Activated naive CD4-positive, alpha-beta T cell treated with anti-CD3 and anti-CD28 coated beads for 36 hours (primary cell): ENCODE measurements at regions not wholly inside any gene's neighbourhood (a gene's known extent, or its start where the extent isn't known, plus 50 kb on each side); places are given as distances from the start of the nearest gene placed in this dataset.

Source experiments
- CTCF ChIA-PET: fragments of 350-600 bp; sonication (Branson Sonifier 250); formaldehyde crosslinking; loops from one replicate; lab custom pipeline; 2021; ENCODE audit warnings: antibody characterized with exemption; lab: Charles Lee
- DNase-seq: peaks from one replicate; pipeline ENCODE4 v3.0.0-alpha.2; 2020
- H3K27ac Mint-ChIP-seq: one replicate; pipeline ENCODE4 v1.8.0; 2021; ENCODE audit warnings: mild to moderate bottlenecking, mixed read lengths
- H3K27me3 Mint-ChIP-seq: one replicate; pipeline ENCODE4 v1.8.0; 2021; ENCODE audit warnings: low read depth, mixed read lengths
- H3K36me3 Mint-ChIP-seq: one replicate; pipeline ENCODE4 v1.8.0; 2021; ENCODE audit warnings: low read depth, mixed read lengths
- H3K4me1 Mint-ChIP-seq: one replicate; pipeline ENCODE4 v1.8.0; 2021; ENCODE audit warnings: low read depth, mixed read lengths
- H3K4me3 Mint-ChIP-seq: one replicate; pipeline ENCODE4 v1.8.0; 2021; ENCODE audit warnings: mild to moderate bottlenecking, moderate library complexity, mixed read lengths
- H3K9me3 Mint-ChIP-seq: one replicate; pipeline ENCODE4 v1.8.0; 2021; ENCODE audit warnings: mixed read lengths
- intact Hi-C: fragments of 100-400 bp; cut with micrococcal nuclease; formaldehyde crosslinking; loops from one replicate; pipeline ENCODE4 v1.15.1; 2023

- H3K4me1 Mint-ChIP-seq = no peaks in the 10 kb centered on the region
- CTCF ChIA-PET = no interaction called here
- intact Hi-C loops = no loop called here
- H3K9me3 Mint-ChIP-seq = peaks cover 26% of the 10 kb centered on the region
- H3K27ac Mint-ChIP-seq = no peak overlapping the region
- peaks cover 2% of the 10 kb centered on the region for H3K36me3 Mint-ChIP-seq
- H3K27me3 Mint-ChIP-seq = no peaks in the 10 kb centered on the region
- DNase-seq = no peak
- no peak overlapping the region for H3K4me3 Mint-ChIP-seq
Measured at GRCh38 chr2:153761936-153762335, 109.8 kb upstream of the GALNT13 start.

GRCh38 chr2:153766415-153766814 is 105.3 kb upstream of the GALNT13 start:
- CTCF ChIA-PET = no interaction called here
- H3K27me3 Mint-ChIP-seq = no peaks in the 10 kb centered on the region
- H3K27ac Mint-ChIP-seq = no peak overlapping the region
- DNase-seq = no peak
- H3K36me3 Mint-ChIP-seq = peaks cover 3% of the 10 kb centered on the region
- H3K9me3 Mint-ChIP-seq = peaks cover 44% of the 10 kb centered on the region
- no peak overlapping the region for H3K4me3 Mint-ChIP-seq
- intact Hi-C loops = no loop called here
- H3K4me1 Mint-ChIP-seq = no peaks in the 10 kb centered on the region

GRCh38 chr2:153770359-153770991 is 101.2 kb upstream of the GALNT13 start:
- no peak for DNase-seq
- H3K27ac Mint-ChIP-seq = no peak overlapping the region
- intact Hi-C loops = no loop called here
- H3K36me3 Mint-ChIP-seq = peaks cover 1% of the 10 kb centered on the region
- peaks cover 36% of the 10 kb centered on the region for H3K9me3 Mint-ChIP-seq
- no peaks in the 10 kb centered on the region for H3K4me1 Mint-ChIP-seq
- CTCF ChIA-PET = no interaction called here
- H3K4me3 Mint-ChIP-seq = no peak overlapping the region
- no peaks in the 10 kb centered on the region for H3K27me3 Mint-ChIP-seq

DNA sequence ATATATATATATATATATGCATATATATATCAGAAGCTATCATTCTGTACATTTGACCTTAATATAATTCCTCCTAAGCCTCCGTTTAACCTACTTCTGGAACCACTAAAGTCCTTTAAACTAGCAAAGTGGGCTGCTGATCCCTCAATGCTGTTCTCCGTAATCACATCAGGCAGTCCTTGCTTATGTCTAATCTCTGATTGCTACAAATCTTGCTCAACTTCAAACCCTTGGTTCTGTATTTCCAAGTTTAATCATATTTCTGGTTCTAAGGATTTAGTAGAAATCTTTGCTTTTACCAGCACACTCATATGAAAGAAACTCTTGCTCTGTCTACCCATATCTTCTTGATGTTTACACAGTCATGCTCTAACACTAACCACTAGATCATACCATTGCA is 91.5 kb upstream of the GALNT13 start:
- intact Hi-C loops = no loop called here

GRCh38 chr2:153786016-153786415 is 85.7 kb upstream of the GALNT13 start:
- intact Hi-C loops = no loop called here
- H3K4me1 Mint-ChIP-seq = no peaks in the 10 kb centered on the region
- CTCF ChIA-PET = no interaction called here
- peaks cover 3% of the 10 kb centered on the region for H3K9me3 Mint-ChIP-seq
- no peaks in the 10 kb centered on the region for H3K27me3 Mint-ChIP-seq
- no peak overlapping the region for H3K27ac Mint-ChIP-seq
- no peak overlapping the region for H3K4me3 Mint-ChIP-seq
- no peak for DNase-seq
- H3K36me3 Mint-ChIP-seq = no peaks in the 10 kb centered on the region

More for the DNA sequence above, 91.5 kb upstream of the GALNT13 start:
- DNase-seq = no peak
- Mint-ChIP-seq H3K4me3 (no peak overlapping the region), H3K4me1 (no peaks in the 10 kb centered on the region), H3K27me3 (no peaks in the 10 kb centered on the region), H3K36me3 (no peaks in the 10 kb centered on the region), H3K9me3 (peaks cover 1% of the 10 kb centered on the region), H3K27ac (no peak overlapping the region)
- CTCF ChIA-PET = no interaction called here

- intact Hi-C loops = no loop called here
- DNase-seq = no peak
- no peak overlapping the region for H3K27ac Mint-ChIP-seq
- no peaks in the 10 kb centered on the region for H3K27me3 Mint-ChIP-seq
- H3K4me3 Mint-ChIP-seq = no peak overlapping the region
- no peaks in the 10 kb centered on the region for H3K36me3 Mint-ChIP-seq
- H3K4me1 Mint-ChIP-seq = no peaks in the 10 kb centered on the region
- CTCF ChIA-PET = interaction anchor here (0.7 kb wide), 1 partner anchor 132 kb away, joined by 3 read pairs; no protein-coding TSS in a partner anchor
- peaks cover 6% of the 10 kb centered on the region for H3K9me3 Mint-ChIP-seq
Measured at GRCh38 chr2:153787612-153788011, 84.1 kb upstream of the GALNT13 start.

- Mint-ChIP-seq H3K27me3 (no peaks in the 10 kb centered on the region), H3K36me3 (no peaks in the 10 kb centered on the region), H3K9me3 (no peaks in the 10 kb centered on the region), H3K4me3 (no peak overlapping the region), H3K27ac (no peak overlapping the region), H3K4me1 (no peaks in the 10 kb centered on the region)
- CTCF ChIA-PET = no interaction called here
- DNase-seq = no peak
- intact Hi-C loops = no loop called here
Measured at GRCh38 chr2:153802671-153803070, 69.1 kb upstream of the GALNT13 start.

DNA sequence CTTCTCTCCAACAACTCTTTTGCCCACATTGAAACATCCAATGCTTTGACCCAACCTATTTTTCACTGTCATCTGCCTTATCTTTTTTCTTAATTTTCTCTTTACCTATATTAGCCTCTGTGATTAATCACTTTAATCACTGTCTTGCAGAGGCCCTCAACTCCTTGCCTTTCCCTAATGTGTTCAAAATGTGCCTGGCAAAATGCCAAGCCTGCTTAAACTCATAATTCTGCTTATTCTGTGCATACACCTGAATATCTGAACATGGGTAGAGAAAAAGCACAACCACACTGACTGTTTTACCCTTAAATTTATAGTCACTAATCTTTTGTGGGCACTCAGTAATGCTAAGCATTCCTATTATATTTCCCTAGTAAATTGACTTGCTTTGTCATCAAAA is 63.0 kb upstream of the GALNT13 start:
- Mint-ChIP-seq H3K9me3 (no peaks in the 10 kb centered on the region), H3K4me1 (no peaks in the 10 kb centered on the region), H3K27me3 (no peaks in the 10 kb centered on the region), H3K36me3 (no peaks in the 10 kb centered on the region), H3K4me3 (no peak overlapping the region), H3K27ac (no peak overlapping the region)
- CTCF ChIA-PET = no interaction called here
- intact Hi-C loops = no loop called here
- DNase-seq = no peak

- Mint-ChIP-seq H3K4me3 (no peak overlapping the region), H3K27ac (no peak overlapping the region), H3K36me3 (no peaks in the 10 kb centered on the region), H3K27me3 (no peaks in the 10 kb centered on the region), H3K4me1 (no peaks in the 10 kb centered on the region), H3K9me3 (no peaks in the 10 kb centered on the region)
- intact Hi-C loops = no loop called here
- no peak for DNase-seq
- CTCF ChIA-PET = no interaction called here
Measured at GRCh38 chr2:153811516-153811915, 60.2 kb upstream of the GALNT13 start.

- Mint-ChIP-seq H3K4me3 (no peak overlapping the region), H3K27me3 (no peaks in the 10 kb centered on the region), H3K27ac (no peak overlapping the region), H3K9me3 (no peaks in the 10 kb centered on the region), H3K36me3 (no peaks in the 10 kb centered on the region), H3K4me1 (no peaks in the 10 kb centered on the region)
- DNase-seq = no peak
- intact Hi-C loops = no loop called here
- CTCF ChIA-PET = no interaction called here
Measured at GRCh38 chr2:153812632-153813031, 59.1 kb upstream of the GALNT13 start.

DNA sequence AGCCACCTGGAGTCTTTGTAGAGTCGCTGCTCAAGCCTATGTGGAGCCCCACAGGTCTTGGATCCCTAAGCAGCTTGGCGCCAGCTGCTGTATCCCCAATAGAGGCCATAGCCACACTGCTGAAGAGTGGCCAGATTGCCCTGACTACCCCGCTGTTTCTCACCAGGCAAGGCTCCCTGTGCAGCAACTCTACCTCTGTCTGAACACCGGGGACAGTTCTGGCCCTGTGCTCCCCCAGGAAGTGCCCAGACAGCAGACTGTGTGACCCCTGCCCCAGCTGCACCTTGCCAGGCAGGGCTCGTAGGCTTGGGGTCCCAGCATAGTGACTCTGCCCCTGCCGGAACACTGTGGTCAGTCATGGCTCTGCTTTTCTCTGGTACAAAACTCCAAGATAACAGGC is 53.5 kb upstream of the GALNT13 start:
- Mint-ChIP-seq H3K4me3 (no peak overlapping the region), H3K36me3 (no peaks in the 10 kb centered on the region), H3K27me3 (no peaks in the 10 kb centered on the region), H3K27ac (no peak overlapping the region), H3K4me1 (no peaks in the 10 kb centered on the region), H3K9me3 (peaks cover 3% of the 10 kb centered on the region)
- intact Hi-C loops = no loop called here
- CTCF ChIA-PET = no interaction called here
- no peak for DNase-seq

- Mint-ChIP-seq H3K27ac (no peak overlapping the region), H3K4me3 (no peak overlapping the region), H3K27me3 (no peaks in the 10 kb centered on the region), H3K4me1 (no peaks in the 10 kb centered on the region), H3K36me3 (no peaks in the 10 kb centered on the region), H3K9me3 (peaks cover 3% of the 10 kb centered on the region)
- intact Hi-C loops = no loop called here
- no peak for DNase-seq
- CTCF ChIA-PET = no interaction called here
Measured at GRCh38 chr2:153819074-153819473, 52.6 kb upstream of the GALNT13 start.

GRCh38 chr2:153819501-153819900 is 52.2 kb upstream of the GALNT13 start:
- no peak for DNase-seq
- intact Hi-C loops = no loop called here
- no peak overlapping the region for H3K4me3 Mint-ChIP-seq
- H3K27me3 Mint-ChIP-seq = no peaks in the 10 kb centered on the region
- peaks cover 3% of the 10 kb centered on the region for H3K9me3 Mint-ChIP-seq
- H3K36me3 Mint-ChIP-seq = no peaks in the 10 kb centered on the region
- CTCF ChIA-PET = no interaction called here
- no peaks in the 10 kb centered on the region for H3K4me1 Mint-ChIP-seq
- no peak overlapping the region for H3K27ac Mint-ChIP-seq
